ENCODE measurements at regions not wholly inside any gene's neighbourhood (a gene's known extent, or its start where the extent isn't known, plus 50 kb on each side); places are given as distances from the start of the nearest gene placed in this dataset.

DNA sequence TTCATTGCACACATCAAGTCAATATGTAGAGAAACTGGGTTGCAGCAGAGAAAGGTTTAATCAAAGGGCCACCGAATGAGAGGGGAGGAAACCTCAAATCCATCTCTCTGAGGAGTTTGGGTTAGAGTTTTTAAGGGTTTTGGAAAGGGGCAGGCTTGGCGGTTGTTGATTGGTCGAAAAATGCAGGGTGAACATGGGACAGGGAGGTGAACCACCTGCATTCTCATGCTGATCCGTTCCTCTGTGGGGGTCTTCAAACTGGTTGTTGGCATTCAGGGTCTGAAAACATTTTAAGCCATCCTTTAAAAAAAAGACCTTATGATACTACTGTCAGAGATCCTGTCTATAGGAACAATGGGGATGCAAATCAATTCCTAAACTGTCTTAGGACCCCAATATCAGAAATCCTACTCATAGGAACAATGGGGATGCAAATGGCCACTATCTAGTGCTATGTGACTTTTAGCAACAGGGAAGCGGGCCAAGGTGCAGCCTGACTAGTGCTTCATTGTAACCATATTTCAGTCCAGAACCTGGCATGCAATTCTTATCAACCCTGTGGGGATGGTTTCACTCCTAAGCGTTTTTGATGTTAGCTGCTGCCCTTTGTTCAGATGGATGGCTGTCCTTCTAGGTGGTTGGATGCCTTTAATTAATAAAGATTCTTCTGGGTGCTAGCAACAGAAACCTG, 120.1 kb upstream of the MGAT5 start:
- no peak overlapping the region for H3K4me3 ChIP-seq (replicated peaks in 1 of 2; ENCODE audit: low read depth in 1 of 2, low read length in 2 of 2)
- no peaks in the 10 kb centered on the region for H3K27me3 ChIP-seq (ENCODE audit: insufficient read depth, low read length)
- peaks cover 0 to 12% of the 10 kb centered on the region in 2 experiments; a peak in 2 of 4 replicates for H3K4me1 ChIP-seq (ENCODE audit: control insufficient read depth in 1 of 2, insufficient read depth in 2 of 2, low read length in 2 of 2)
- no peak for ATAC-seq
- no peaks in the 10 kb centered on the region for H4K20me1 ChIP-seq (ENCODE audit: insufficient read depth)
- H3K9ac ChIP-seq (ENCODE audit: low read length), result no peak overlapping the region
- H3K9me2 ChIP-seq (ENCODE audit: insufficient read depth), result no peaks in the 10 kb centered on the region
- no peak for DNase-seq (ENCODE audit: low read depth, low spot score)
- no peaks in the 10 kb centered on the region for H3K9me3 ChIP-seq (ENCODE audit: control insufficient read depth in 1 of 2, insufficient read depth in 1 of 2, low read depth in 1 of 2, low read length in 2 of 2)
- no peak overlapping the region for H2AFZ ChIP-seq (ENCODE audit: low read depth, low read length, poor library complexity, severe bottlenecking)
- no TSS peak for BruUV-seq (replicated peaks)
- H3K36me3 ChIP-seq (ENCODE audit: control insufficient read depth in 1 of 2, insufficient read depth in 2 of 2, low read length in 2 of 2), result no peaks in the 10 kb centered on the region
- RAD21 ChIA-PET (ENCODE audit: low non-redundant PET in 1 of 2, low total read pairs in 2 of 2, uncharacterized antibody in 2 of 2, unreplicated experiment in 2 of 2), result no interaction called here
- H3K27ac ChIP-seq (ENCODE audit: low read depth, low read length), result no peak overlapping the region
- CTCF ChIA-PET, result no interaction called here
- intact Hi-C loops (cut with micrococcal nuclease), result no loop called here
- no peak overlapping the region for H3K4me2 ChIP-seq (ENCODE audit: low read length)
- TF ChIP-seq RAD21 (IDR thresholded peaks at IDR 0.05; ENCODE audit: low read depth) (no peak), JUND (IDR thresholded peaks at IDR 0.05) (no peak), EGR1 (IDR thresholded peaks at IDR 0.05; ENCODE audit: low read depth) (no peak), CEBPB (IDR thresholded peaks at IDR 0.05; ENCODE audit: low read depth) (no peak), CBX3 (IDR thresholded peaks at IDR 0.05; ENCODE audit: low read depth) (no peak), SP1 (IDR thresholded peaks at IDR 0.05; ENCODE audit: low read depth) (no peak), ELF1 (IDR thresholded peaks at IDR 0.05; ENCODE audit: borderline replicate concordance, low read depth) (no peak), EZH2phosphoT487 (IDR thresholded peaks at IDR 0.05; ENCODE audit: borderline replicate concordance) (no peak), POLR2A (IDR thresholded peaks at IDR 0.05; ENCODE audit: borderline replicate concordance, extremely low read depth, insufficient read depth, insufficient read length) (no peak), ZNF274 (IDR thresholded peaks at IDR 0.05; ENCODE audit: low read depth, low read length) (no peak), POLR2AphosphoS5 (IDR thresholded peaks at IDR 0.05; ENCODE audit: low read depth, low read length) (no peak)
- TF ChIP-seq, protein P1, sequence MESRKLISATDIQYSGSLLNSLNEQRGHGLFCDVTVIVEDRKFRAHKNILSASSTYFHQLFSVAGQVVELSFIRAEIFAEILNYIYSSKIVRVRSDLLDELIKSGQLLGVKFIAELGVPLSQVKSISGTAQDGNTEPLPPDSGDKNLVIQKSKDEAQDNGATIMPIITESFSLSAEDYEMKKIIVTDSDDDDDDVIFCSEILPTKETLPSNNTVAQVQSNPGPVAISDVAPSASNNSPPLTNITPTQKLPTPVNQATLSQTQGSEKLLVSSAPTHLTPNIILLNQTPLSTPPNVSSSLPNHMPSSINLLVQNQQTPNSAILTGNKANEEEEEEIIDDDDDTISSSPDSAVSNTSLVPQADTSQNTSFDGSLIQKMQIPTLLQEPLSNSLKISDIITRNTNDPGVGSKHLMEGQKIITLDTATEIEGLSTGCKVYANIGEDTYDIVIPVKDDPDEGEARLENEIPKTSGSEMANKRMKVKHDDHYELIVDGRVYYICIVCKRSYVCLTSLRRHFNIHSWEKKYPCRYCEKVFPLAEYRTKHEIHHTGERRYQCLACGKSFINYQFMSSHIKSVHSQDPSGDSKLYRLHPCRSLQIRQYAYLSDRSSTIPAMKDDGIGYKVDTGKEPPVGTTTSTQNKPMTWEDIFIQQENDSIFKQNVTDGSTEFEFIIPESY (IDR thresholded peaks at IDR 0.05; ENCODE audit: extremely low read depth, insufficient replicate concordance, low read length), result no peak
- TF ChIP-seq, protein P2, sequence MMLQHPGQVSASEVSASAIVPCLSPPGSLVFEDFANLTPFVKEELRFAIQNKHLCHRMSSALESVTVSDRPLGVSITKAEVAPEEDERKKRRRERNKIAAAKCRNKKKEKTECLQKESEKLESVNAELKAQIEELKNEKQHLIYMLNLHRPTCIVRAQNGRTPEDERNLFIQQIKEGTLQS (IDR thresholded peaks at IDR 0.05), result no peak
- TF ChIP-seq, protein P3, sequence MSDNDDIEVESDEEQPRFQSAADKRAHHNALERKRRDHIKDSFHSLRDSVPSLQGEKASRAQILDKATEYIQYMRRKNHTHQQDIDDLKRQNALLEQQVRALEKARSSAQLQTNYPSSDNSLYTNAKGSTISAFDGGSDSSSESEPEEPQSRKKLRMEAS (IDR thresholded peaks at IDR 0.05), result no peak
- TF ChIP-seq, protein P4, sequence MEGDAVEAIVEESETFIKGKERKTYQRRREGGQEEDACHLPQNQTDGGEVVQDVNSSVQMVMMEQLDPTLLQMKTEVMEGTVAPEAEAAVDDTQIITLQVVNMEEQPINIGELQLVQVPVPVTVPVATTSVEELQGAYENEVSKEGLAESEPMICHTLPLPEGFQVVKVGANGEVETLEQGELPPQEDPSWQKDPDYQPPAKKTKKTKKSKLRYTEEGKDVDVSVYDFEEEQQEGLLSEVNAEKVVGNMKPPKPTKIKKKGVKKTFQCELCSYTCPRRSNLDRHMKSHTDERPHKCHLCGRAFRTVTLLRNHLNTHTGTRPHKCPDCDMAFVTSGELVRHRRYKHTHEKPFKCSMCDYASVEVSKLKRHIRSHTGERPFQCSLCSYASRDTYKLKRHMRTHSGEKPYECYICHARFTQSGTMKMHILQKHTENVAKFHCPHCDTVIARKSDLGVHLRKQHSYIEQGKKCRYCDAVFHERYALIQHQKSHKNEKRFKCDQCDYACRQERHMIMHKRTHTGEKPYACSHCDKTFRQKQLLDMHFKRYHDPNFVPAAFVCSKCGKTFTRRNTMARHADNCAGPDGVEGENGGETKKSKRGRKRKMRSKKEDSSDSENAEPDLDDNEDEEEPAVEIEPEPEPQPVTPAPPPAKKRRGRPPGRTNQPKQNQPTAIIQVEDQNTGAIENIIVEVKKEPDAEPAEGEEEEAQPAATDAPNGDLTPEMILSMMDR (IDR thresholded peaks at IDR 0.05 in 2 of 3, conservative IDR thresholded peaks at IDR 0.05 in 1 of 3; ENCODE audit: borderline replicate concordance in 1 of 3, insufficient read depth in 1 of 3, low read depth in 2 of 3, low read length in 2 of 3), result no peak
- TF ChIP-seq, protein P5, sequence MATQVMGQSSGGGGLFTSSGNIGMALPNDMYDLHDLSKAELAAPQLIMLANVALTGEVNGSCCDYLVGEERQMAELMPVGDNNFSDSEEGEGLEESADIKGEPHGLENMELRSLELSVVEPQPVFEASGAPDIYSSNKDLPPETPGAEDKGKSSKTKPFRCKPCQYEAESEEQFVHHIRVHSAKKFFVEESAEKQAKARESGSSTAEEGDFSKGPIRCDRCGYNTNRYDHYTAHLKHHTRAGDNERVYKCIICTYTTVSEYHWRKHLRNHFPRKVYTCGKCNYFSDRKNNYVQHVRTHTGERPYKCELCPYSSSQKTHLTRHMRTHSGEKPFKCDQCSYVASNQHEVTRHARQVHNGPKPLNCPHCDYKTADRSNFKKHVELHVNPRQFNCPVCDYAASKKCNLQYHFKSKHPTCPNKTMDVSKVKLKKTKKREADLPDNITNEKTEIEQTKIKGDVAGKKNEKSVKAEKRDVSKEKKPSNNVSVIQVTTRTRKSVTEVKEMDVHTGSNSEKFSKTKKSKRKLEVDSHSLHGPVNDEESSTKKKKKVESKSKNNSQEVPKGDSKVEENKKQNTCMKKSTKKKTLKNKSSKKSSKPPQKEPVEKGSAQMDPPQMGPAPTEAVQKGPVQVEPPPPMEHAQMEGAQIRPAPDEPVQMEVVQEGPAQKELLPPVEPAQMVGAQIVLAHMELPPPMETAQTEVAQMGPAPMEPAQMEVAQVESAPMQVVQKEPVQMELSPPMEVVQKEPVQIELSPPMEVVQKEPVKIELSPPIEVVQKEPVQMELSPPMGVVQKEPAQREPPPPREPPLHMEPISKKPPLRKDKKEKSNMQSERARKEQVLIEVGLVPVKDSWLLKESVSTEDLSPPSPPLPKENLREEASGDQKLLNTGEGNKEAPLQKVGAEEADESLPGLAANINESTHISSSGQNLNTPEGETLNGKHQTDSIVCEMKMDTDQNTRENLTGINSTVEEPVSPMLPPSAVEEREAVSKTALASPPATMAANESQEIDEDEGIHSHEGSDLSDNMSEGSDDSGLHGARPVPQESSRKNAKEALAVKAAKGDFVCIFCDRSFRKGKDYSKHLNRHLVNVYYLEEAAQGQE (IDR thresholded peaks at IDR 0.05; ENCODE audit: low read depth), result no peak
- POLR2A ChIA-PET, result no interaction called here
- peaks cover 16% of the 10 kb centered on the region; the same call in 1 of the 2 replicates for H3K79me2 ChIP-seq (ENCODE audit: insufficient read depth, low read length)
